ENCODE measurements at regions not wholly inside any gene's neighbourhood (a gene's known extent, or its start where the extent isn't known, plus 50 kb on each side); places are given as distances from the start of the nearest gene placed in this dataset.

GRCh38 chr10:110357252-110357780 lies 52.6 kb upstream of the SMNDC1 start:
- H3K36me3 ChIP-seq, result no peaks in the 10 kb centered on the region
- H3K9me3 ChIP-seq, result no peaks in the 10 kb centered on the region
- peaks cover 0 to 3% (median 0%) of the 10 kb centered on the region in 9 donors for H3K27me3 ChIP-seq
- 53 to 67% (median 60%) methylated on average over 17 of the region's 17 CpGs for WGBS, 4 donors
- H3K4me1 ChIP-seq, result peaks cover 0 to 45% (median 8%) of the 10 kb centered on the region in 12 donors
- TF ChIP-seq POLR2A (IDR thresholded peaks at IDR 0.05), result no peak
- TF ChIP-seq, protein P1, sequence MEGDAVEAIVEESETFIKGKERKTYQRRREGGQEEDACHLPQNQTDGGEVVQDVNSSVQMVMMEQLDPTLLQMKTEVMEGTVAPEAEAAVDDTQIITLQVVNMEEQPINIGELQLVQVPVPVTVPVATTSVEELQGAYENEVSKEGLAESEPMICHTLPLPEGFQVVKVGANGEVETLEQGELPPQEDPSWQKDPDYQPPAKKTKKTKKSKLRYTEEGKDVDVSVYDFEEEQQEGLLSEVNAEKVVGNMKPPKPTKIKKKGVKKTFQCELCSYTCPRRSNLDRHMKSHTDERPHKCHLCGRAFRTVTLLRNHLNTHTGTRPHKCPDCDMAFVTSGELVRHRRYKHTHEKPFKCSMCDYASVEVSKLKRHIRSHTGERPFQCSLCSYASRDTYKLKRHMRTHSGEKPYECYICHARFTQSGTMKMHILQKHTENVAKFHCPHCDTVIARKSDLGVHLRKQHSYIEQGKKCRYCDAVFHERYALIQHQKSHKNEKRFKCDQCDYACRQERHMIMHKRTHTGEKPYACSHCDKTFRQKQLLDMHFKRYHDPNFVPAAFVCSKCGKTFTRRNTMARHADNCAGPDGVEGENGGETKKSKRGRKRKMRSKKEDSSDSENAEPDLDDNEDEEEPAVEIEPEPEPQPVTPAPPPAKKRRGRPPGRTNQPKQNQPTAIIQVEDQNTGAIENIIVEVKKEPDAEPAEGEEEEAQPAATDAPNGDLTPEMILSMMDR (IDR thresholded peaks at IDR 0.05), result no peak
- ATAC-seq (peak in 1 of 4 donors; percentile 2), DNase-seq (no peak)
- intact Hi-C loops (cut with DNase I), result loop anchor here in 5 of 10 donors (5.0 to 10.0 kb wide), 7 partner anchors 65 to 180 kb away; partner anchors contain the start of gene DUSP5 (in 3 of the 5)
- H3K4me3 ChIP-seq, result no peak overlapping the region
- H3K27ac ChIP-seq, result peak overlapping the region in 4 of 12 donors; percentile 1 to 72 (median 18)

- H3K27me3 ChIP-seq, result peaks cover 0 to 3% (median 0%) of the 10 kb centered on the region in 9 donors
- no peak for ATAC-seq
- intact Hi-C loops (cut with DNase I), result loop anchor here in 5 of 10 donors (5.0 to 10.0 kb wide), 7 partner anchors 64 to 179 kb away; partner anchors contain the start of gene DUSP5 (in 3 of the 5)
These were observed 53.2 kb upstream of the SMNDC1 start for GRCh38 chr10:110357871-110358270.

DNA sequence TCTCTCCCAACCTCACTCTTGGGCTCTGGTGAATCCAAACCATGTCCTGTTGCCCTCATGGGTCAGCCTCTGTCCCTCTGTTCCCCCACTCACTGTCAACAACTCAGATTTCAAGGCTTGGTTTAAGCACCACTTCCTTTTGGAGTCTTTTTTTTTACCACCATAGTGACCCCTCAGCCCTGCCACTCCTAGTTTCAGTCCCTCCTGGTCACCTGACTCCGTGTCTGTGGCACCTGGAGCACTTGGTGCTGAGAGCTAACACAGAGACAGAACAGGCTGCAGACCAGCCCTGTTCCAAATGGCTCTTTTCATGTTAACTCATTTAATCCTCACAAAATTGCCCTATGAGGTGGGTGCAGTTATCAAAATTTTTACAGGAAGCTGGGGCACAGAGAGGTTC lies 53.6 kb upstream of the SMNDC1 start:
- Histone ChIP-seq H3K4me1 (peaks cover 0 to 38% (median 8%) of the 10 kb centered on the region in 12 donors), H3K27ac (no peak overlapping the region), H3K36me3 (no peaks in the 10 kb centered on the region), H3K9me3 (no peaks in the 10 kb centered on the region), H3K4me3 (no peak overlapping the region), H3K27me3 (peaks cover 0 to 3% (median 0%) of the 10 kb centered on the region in 9 donors)
- no peak for DNase-seq
- WGBS, 4 donors, result 92 to 100% (median 94%) methylated on average over 1 of the region's 1 CpG
- TF ChIP-seq POLR2A (IDR thresholded peaks at IDR 0.05), result no peak
- TF ChIP-seq, protein P1 (IDR thresholded peaks at IDR 0.05), result no peak
- ATAC-seq, result no peak
- intact Hi-C loops (cut with DNase I), result loop anchor here in 5 of 10 donors (5.0 to 10.0 kb wide), 7 partner anchors 64 to 179 kb away; partner anchors contain the start of gene DUSP5 (in 3 of the 5)

More at GRCh38 chr10:110357871-110358270, 53.2 kb upstream of the SMNDC1 start:
- WGBS, 4 donors, result 95 to 96% (median 96%) methylated on average over 9 of the region's 9 CpGs
- Histone ChIP-seq H3K4me1 (peaks cover 0 to 42% (median 8%) of the 10 kb centered on the region in 12 donors), H3K27ac (peak overlapping the region in 2 of 12 donors; percentile 31 to 72), H3K9me3 (no peaks in the 10 kb centered on the region), H3K36me3 (no peaks in the 10 kb centered on the region), H3K4me3 (no peak overlapping the region)
- DNase-seq, result no peak
- no peak for TF ChIP-seq POLR2A (IDR thresholded peaks at IDR 0.05)
- TF ChIP-seq, protein P1 (IDR thresholded peaks at IDR 0.05), result no peak

GRCh38 chr10:110358869-110359629 lies 54.3 kb upstream of the SMNDC1 start:
- Histone ChIP-seq H3K4me3 (no peak overlapping the region), H3K4me1 (peaks cover 0 to 30% (median 7%) of the 10 kb centered on the region in 12 donors), H3K36me3 (no peaks in the 10 kb centered on the region), H3K27me3 (no peaks in the 10 kb centered on the region), H3K9me3 (no peaks in the 10 kb centered on the region), H3K27ac (no peak overlapping the region)
- ATAC-seq, result no peak
- WGBS, 4 donors, result 55 to 64% (median 59%) methylated on average over 4 to 7 of the region's 7 CpGs
- intact Hi-C loops (cut with DNase I), result loop anchor here in 5 of 10 donors (5.0 to 10.0 kb wide), 7 partner anchors 63 to 178 kb away; partner anchors contain the start of gene DUSP5 (in 3 of the 5)
- peak in 1 of 5 donors; percentile 43 for DNase-seq
- no peak for TF ChIP-seq POLR2A (IDR thresholded peaks at IDR 0.05)
- TF ChIP-seq, protein P1 (IDR thresholded peaks at IDR 0.05), result no peak
